CD4-positive, alpha-beta memory T cell (primary cell): ENCODE measurements at regions not wholly inside any gene's neighbourhood (a gene's known extent, or its start where the extent isn't known, plus 50 kb on each side); places are given as distances from the start of the nearest gene placed in this dataset.

Experiments used
- CTCF ChIA-PET: fragments of 350-600 bp; sonication (Branson Sonifier 250); formaldehyde crosslinking; loops from one replicate; lab custom pipeline; 2021; ENCODE audit warnings: inconsistent platforms; ENCODE audit not compliant: partially characterized antibody; lab: Charles Lee
- POLR2A ChIA-PET: fragments of 350-600 bp; sonication (Branson Sonifier 250); formaldehyde crosslinking; loops from one replicate; lab custom pipeline; 2021; ENCODE audit not compliant: partially characterized antibody; lab: Charles Lee
- DNase-seq, 5 donors: peaks; one replicate each; pipeline versions ENCODE4 v3.0.0 to v3.0.0-alpha.2; 2020 to 2022; ENCODE audit warnings: mixed read lengths in 1 of 5
- H3K27ac ChIP-seq: one replicate; pipeline ENCODE4 v1.7.0; 2013; ENCODE audit warnings: low read depth, low read length
- H3K27me3 ChIP-seq: 2 replicates; pipeline ENCODE4 v1.7.0; 2013; ENCODE audit warnings: mild to moderate bottlenecking, low read length, moderate library complexity; ENCODE audit not compliant: insufficient read depth
- H3K36me3 ChIP-seq: 2 replicates; pipeline ENCODE4 v1.7.0; 2013; ENCODE audit warnings: mild to moderate bottlenecking, low read length, moderate library complexity; ENCODE audit not compliant: insufficient read depth
- H3K4me1 ChIP-seq: 2 replicates; pipeline ENCODE4 v1.7.0; 2013; ENCODE audit warnings: mild to moderate bottlenecking, low read length, moderate library complexity; ENCODE audit not compliant: insufficient read depth
- H3K4me3 ChIP-seq, 2 donors: one replicate each; pipeline ENCODE4 v1.7.0; 2013; ENCODE audit warnings: low read length in 2 of 2, mild to moderate bottlenecking in 1 of 2
- H3K9me3 ChIP-seq, 2 donors: one replicate each; pipeline ENCODE4 v1.7.0; 2013; ENCODE audit warnings: low read length in 2 of 2, control low read depth in 1 of 2; ENCODE audit not compliant: control insufficient read depth in 1 of 2
- H3K27ac Mint-ChIP-seq, 7 donors: one replicate each; pipeline ENCODE4 v1.8.0; 2020 to 2021; ENCODE audit warnings: mixed read lengths in 7 of 7, mild to moderate bottlenecking in 6 of 7, inconsistent platforms in 3 of 7, moderate library complexity in 3 of 7
- H3K27me3 Mint-ChIP-seq, 2 donors: one replicate each; pipeline ENCODE4 v1.8.0; 2020 to 2021; ENCODE audit warnings: mixed read lengths in 2 of 2
- H3K36me3 Mint-ChIP-seq, 2 donors: one replicate each; pipeline ENCODE4 v1.8.0; 2020 to 2021; ENCODE audit warnings: mixed read lengths in 2 of 2, inconsistent platforms in 1 of 2, mild to moderate bottlenecking in 1 of 2
- H3K4me1 Mint-ChIP-seq, 4 donors: one replicate each; pipeline ENCODE4 v1.8.0; 2020 to 2021; ENCODE audit warnings: mixed read lengths in 4 of 4, mild to moderate bottlenecking in 1 of 4
- H3K4me3 Mint-ChIP-seq, 8 donors: one replicate each; pipeline ENCODE4 v1.8.0; 2020 to 2021; ENCODE audit warnings: mixed read lengths in 8 of 8, mild to moderate bottlenecking in 7 of 8, moderate library complexity in 6 of 8, inconsistent platforms in 3 of 8
- H3K9me3 Mint-ChIP-seq, 8 donors: one replicate each; pipeline ENCODE4 v1.8.0; 2020 to 2021; ENCODE audit warnings: mixed read lengths in 8 of 8, mild to moderate bottlenecking in 5 of 8, inconsistent platforms in 3 of 8, moderate library complexity in 1 of 8
- intact Hi-C: fragments of 100-400 bp; cut with micrococcal nuclease; formaldehyde crosslinking; loops from one replicate; pipeline ENCODE4 v1.15.1; 2023

DNA sequence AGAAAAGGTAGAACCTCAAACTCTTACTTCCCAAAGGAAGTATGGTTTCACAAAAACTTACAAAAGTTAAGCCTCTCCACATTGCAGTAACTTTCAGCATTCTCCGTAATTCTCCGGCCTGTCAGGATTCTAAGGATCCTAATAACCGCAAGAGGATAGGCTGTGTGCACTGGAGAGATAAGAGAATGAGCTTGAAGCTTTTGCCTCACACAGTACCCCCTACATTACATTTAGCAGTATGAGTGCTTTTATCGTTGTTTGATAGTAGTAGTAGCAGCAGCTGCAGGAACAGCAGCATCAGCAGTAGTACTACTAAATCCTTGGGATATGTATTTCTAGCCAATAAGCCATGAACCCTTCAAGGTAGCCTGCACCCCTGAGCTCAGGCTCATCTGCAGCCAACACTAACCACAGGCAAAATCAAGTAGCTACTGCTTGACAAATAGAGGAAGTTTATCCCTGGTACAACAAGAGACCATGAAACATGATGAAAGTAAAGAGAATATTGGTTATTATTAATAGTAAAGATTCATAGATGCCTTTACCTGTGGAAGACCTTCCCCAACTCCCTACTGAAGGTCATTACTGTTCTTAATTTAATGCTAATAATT is 222.6 kb upstream of the CNTNAP2 start:
- Histone ChIP-seq H3K9me3 (no peaks in the 10 kb centered on the region), H3K4me1 (no peaks in the 10 kb centered on the region), H3K27me3 (no peaks in the 10 kb centered on the region), H3K27ac (no peak overlapping the region), H3K4me3 (no peak overlapping the region), H3K36me3 (no peaks in the 10 kb centered on the region)
- Mint-ChIP-seq H3K4me1 (no peaks in the 10 kb centered on the region), H3K36me3 (no peaks in the 10 kb centered on the region), H3K27ac (no peak overlapping the region), H3K27me3 (no peaks in the 10 kb centered on the region), H3K4me3 (no peak overlapping the region), H3K9me3 (peaks cover 0 to 18% (median 11%) of the 10 kb centered on the region in 8 donors)
- no peak for DNase-seq
- POLR2A ChIA-PET = no interaction called here
- intact Hi-C loops = no loop called here
- CTCF ChIA-PET = no interaction called here

DNA sequence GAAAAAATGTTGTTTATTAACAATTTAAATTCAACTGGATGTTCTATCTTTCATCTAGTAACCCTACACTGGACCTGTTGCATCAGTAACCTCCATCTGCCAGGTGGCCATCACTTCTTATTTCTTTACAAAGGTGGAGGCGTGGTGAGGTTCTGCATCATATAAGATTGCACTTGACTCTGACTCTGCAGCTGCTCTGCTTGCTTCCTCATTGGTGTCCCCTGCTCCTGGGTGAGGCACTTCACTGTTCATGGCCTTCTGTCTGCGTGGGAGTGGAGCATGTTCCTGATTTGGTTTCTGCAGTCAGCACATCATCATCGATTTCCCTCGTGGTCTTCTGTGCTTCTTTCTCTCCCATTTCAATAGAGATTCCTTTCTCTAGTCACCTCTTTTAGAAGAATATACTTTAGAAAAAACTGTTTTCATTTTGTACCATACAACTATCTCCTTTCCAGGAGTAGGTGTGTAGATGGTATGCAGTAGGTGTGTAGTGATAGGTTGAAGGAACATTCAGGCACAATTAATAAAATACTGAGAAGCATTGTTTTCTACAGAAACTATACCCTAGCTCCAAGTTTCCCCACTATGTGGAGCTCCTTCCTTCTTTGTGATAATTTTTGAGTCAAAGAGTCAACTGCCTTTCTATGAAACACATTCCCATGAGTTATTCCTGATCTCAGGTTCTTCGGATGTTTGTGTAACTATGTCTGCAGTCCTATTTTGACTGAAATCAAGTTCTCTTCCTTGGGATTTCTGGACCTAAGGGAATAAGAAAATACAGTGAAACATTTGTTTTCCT is 231.7 kb upstream of the CNTNAP2 start:
- H3K4me3 Mint-ChIP-seq = no peak overlapping the region

DNA sequence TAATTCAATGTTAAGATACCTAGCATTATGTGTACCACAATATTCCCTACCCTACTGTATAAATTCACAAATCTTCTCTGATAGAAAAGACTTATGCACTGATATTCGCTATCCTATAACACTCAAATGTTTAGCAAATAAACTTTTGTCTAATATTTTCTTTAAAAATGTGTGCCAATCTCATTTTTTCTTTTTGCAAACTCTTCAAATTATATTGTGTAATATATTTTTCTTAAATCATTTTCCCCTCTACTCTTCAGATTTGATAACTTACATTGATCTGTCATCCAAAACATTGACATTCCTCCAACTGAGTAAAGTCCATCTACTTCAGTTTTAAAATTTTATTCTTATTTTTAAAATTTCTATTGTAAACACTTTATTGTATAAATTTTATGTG is 240.2 kb upstream of the CNTNAP2 start:
- no peak overlapping the region for H3K4me3 Mint-ChIP-seq
- intact Hi-C loops = no loop called here
- no peak overlapping the region for H3K27ac ChIP-seq
- peaks cover 0 to 5% (median 3%) of the 10 kb centered on the region in 8 donors for H3K9me3 Mint-ChIP-seq
- H3K9me3 ChIP-seq = no peaks in the 10 kb centered on the region
- H3K27ac Mint-ChIP-seq = no peak overlapping the region
- ChIA-PET CTCF (no interaction called here), POLR2A (no interaction called here)
- H3K27me3 ChIP-seq = no peaks in the 10 kb centered on the region
- no peaks in the 10 kb centered on the region for H3K4me1 ChIP-seq
- H3K36me3 ChIP-seq = no peaks in the 10 kb centered on the region
- no peaks in the 10 kb centered on the region for H3K4me1 Mint-ChIP-seq
- DNase-seq = no peak
- H3K27me3 Mint-ChIP-seq = no peaks in the 10 kb centered on the region
- H3K36me3 Mint-ChIP-seq = no peaks in the 10 kb centered on the region
- no peak overlapping the region for H3K4me3 ChIP-seq

More for the DNA sequence above, 231.7 kb upstream of the CNTNAP2 start:
- DNase-seq = no peak
- Mint-ChIP-seq H3K27me3 (no peaks in the 10 kb centered on the region), H3K27ac (no peak overlapping the region), H3K4me1 (no peaks in the 10 kb centered on the region), H3K36me3 (no peaks in the 10 kb centered on the region), H3K9me3 (peaks cover 0 to 12% (median 5%) of the 10 kb centered on the region in 8 donors)
- Histone ChIP-seq H3K36me3 (no peaks in the 10 kb centered on the region), H3K27ac (no peak overlapping the region), H3K4me1 (no peaks in the 10 kb centered on the region), H3K27me3 (no peaks in the 10 kb centered on the region), H3K4me3 (no peak overlapping the region), H3K9me3 (no peaks in the 10 kb centered on the region)
- intact Hi-C loops = no loop called here
- ChIA-PET CTCF (no interaction called here), POLR2A (no interaction called here)

DNA sequence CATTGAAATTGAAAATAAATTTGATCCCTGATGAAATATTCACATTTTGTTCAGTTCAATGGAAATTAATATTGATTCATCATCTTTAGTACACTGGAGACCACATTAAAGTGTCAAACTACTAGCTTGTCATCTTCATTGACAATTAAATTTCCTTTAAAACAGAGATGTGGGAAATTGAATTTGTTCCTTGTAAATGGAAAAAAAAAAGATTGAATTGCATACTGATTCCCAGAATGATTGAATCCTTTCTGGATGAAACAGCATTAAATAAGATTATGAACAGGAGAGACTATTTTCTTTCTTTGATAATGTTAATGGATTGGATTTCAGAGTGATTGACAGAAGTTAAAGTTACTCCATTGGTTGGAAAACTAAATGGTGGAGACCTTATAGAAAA is 241.3 kb upstream of the CNTNAP2 start:
- ChIA-PET CTCF (no interaction called here), POLR2A (no interaction called here)
- H3K9me3 ChIP-seq = no peaks in the 10 kb centered on the region
- no peaks in the 10 kb centered on the region for H3K36me3 ChIP-seq
- no peaks in the 10 kb centered on the region for H3K4me1 Mint-ChIP-seq
- H3K27me3 ChIP-seq = no peaks in the 10 kb centered on the region
- intact Hi-C loops = no loop called here
- H3K27ac ChIP-seq = no peak overlapping the region
- no peak for DNase-seq
- no peaks in the 10 kb centered on the region for H3K27me3 Mint-ChIP-seq
- no peaks in the 10 kb centered on the region for H3K4me1 ChIP-seq
- peaks cover 0 to 5% (median 0%) of the 10 kb centered on the region in 8 donors for H3K9me3 Mint-ChIP-seq
- no peak overlapping the region for H3K4me3 Mint-ChIP-seq
- H3K36me3 Mint-ChIP-seq = no peaks in the 10 kb centered on the region
- no peak overlapping the region for H3K27ac Mint-ChIP-seq
- H3K4me3 ChIP-seq = no peak overlapping the region

DNA sequence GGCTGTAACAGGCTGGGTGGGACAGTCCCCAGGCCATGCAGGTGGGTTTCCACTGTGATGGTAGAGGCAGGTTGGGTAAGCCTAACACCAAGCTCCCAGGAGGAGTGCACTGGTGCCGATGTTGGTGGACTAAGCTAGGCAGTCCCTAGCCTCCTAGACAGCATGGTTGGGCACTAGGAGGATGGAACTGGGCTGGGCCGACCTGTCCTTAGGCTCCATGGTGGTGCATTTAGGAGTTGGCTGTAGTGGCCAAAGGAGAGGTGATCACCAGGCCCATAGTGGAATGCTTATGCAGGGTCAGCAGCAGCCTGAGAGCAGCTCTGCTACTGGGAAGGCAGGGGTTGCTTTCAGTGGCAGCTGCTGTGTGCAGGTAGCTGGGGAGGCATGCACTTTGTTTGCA is 247.7 kb upstream of the CNTNAP2 start:
- DNase-seq = no peak
- Mint-ChIP-seq H3K4me1 (no peaks in the 10 kb centered on the region), H3K36me3 (no peaks in the 10 kb centered on the region), H3K9me3 (peaks cover 0 to 31% (median 18%) of the 10 kb centered on the region in 8 donors), H3K27ac (no peak overlapping the region), H3K27me3 (no peaks in the 10 kb centered on the region), H3K4me3 (no peak overlapping the region)
- Histone ChIP-seq H3K4me1 (no peaks in the 10 kb centered on the region), H3K27ac (no peak overlapping the region), H3K36me3 (no peaks in the 10 kb centered on the region), H3K27me3 (no peaks in the 10 kb centered on the region), H3K9me3 (no peaks in the 10 kb centered on the region), H3K4me3 (no peak overlapping the region)
- intact Hi-C loops = no loop called here
- POLR2A ChIA-PET = no interaction called here
- CTCF ChIA-PET = no interaction called here

DNA sequence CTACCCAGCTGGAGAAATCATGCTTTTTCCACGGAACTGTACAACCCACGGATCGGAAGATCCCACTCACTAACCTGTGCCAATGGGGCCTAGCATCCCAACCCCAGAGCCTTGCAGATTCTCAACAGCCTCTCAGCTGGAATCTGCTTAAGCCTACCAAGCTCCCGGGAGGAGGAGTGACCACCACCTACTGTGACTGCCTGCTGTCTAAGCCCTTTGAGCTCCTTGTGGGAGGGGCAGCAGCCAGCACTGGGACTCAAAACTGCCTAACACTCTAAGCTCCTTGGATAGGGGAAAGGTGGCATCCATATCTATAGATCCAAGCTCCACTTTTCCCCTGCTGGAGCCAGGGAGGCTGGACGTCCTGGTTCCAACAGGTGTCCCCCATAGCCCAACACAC is 254.4 kb upstream of the CNTNAP2 start:
- H3K36me3 Mint-ChIP-seq = no peaks in the 10 kb centered on the region
- no peaks in the 10 kb centered on the region for H3K4me1 Mint-ChIP-seq
- no peak overlapping the region for H3K4me3 Mint-ChIP-seq
- intact Hi-C loops = no loop called here
- no peak overlapping the region for H3K4me3 ChIP-seq
- H3K36me3 ChIP-seq = no peaks in the 10 kb centered on the region
- no peak overlapping the region for H3K27ac ChIP-seq
- no peaks in the 10 kb centered on the region for H3K27me3 Mint-ChIP-seq
- CTCF ChIA-PET = no interaction called here
- H3K4me1 ChIP-seq = no peaks in the 10 kb centered on the region
- no peak for DNase-seq
- H3K27me3 ChIP-seq = no peaks in the 10 kb centered on the region
- peaks cover 2 to 22% (median 10%) of the 10 kb centered on the region in 8 donors for H3K9me3 Mint-ChIP-seq
- no peak overlapping the region for H3K27ac Mint-ChIP-seq
- POLR2A ChIA-PET = no interaction called here
- no peaks in the 10 kb centered on the region for H3K9me3 ChIP-seq

DNA sequence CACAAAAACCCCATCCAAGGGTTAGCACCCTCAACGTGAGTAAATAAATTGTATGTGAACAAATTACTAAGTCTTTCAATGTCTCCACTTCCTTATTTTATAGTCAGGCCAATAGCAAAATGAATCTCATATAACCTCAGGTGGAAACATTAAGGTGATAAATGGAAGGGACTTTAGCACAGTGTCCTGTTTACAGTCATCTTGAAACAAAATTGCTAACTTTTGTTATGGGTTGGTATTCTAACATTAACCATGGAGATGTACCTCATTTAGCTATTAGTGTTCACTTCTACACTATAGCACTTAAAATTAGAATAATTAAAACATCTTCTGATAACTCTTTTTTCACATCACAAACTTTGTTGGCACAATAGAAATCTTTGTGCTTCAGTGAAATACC is 255.8 kb upstream of the CNTNAP2 start:
- POLR2A ChIA-PET = no interaction called here
- H3K27me3 Mint-ChIP-seq = no peaks in the 10 kb centered on the region
- H3K36me3 ChIP-seq = no peaks in the 10 kb centered on the region
- intact Hi-C loops = no loop called here
- CTCF ChIA-PET = no interaction called here
- no peak overlapping the region for H3K4me3 ChIP-seq
- H3K4me1 ChIP-seq = no peaks in the 10 kb centered on the region
- H3K9me3 ChIP-seq = no peaks in the 10 kb centered on the region
- no peaks in the 10 kb centered on the region for H3K27me3 ChIP-seq
- peaks cover 2 to 26% (median 8%) of the 10 kb centered on the region in 8 donors for H3K9me3 Mint-ChIP-seq
- no peak overlapping the region for H3K4me3 Mint-ChIP-seq
- no peak for DNase-seq
- H3K27ac ChIP-seq = no peak overlapping the region
- H3K36me3 Mint-ChIP-seq = no peaks in the 10 kb centered on the region
- H3K4me1 Mint-ChIP-seq = no peaks in the 10 kb centered on the region
- no peak overlapping the region for H3K27ac Mint-ChIP-seq
